WTC11 (cell line): ENCODE measurements at regions not wholly inside any gene's neighbourhood (a gene's known extent, or its start where the extent isn't known, plus 50 kb on each side); places are given as distances from the start of the nearest gene placed in this dataset.

Experiments used
- ATAC-seq: fragments of 200-7000 bp; cut with Tn5 transposase; 2 replicates; pipeline ENCODE4 v1.10.0; 2021; ENCODE audit warnings: mild to moderate bottlenecking, moderate library complexity
- CTCF ChIA-PET: fragments of 300-600 bp; sonication (Branson Sonifier 250); formaldehyde crosslinking; loops from one replicate; lab custom pipeline; 2021; ENCODE audit warnings: antibody characterized with exemption; lab: Charles Lee
- POLR2A ChIA-PET: fragments of 350-600 bp; sonication (Branson Sonifier 250); formaldehyde crosslinking; loops from one replicate; lab custom pipeline; 2021; ENCODE audit warnings: antibody characterized with exemption; lab: Charles Lee
- DNase-seq: peaks from one replicate; pipeline ENCODE4 v3.0.0; 2021; ENCODE audit warnings: low spot score
- H3K27ac Mint-ChIP-seq: 2 replicates; pipeline ENCODE4 v1.8.0; 2021; ENCODE audit warnings: mixed read lengths
- H3K27me3 Mint-ChIP-seq: 2 replicates; pipeline ENCODE4 v1.8.0; 2021; ENCODE audit warnings: low read depth, mild to moderate bottlenecking, moderate library complexity, mixed read lengths
- H3K36me3 Mint-ChIP-seq: 2 replicates; pipeline ENCODE4 v1.8.0; 2021; ENCODE audit warnings: mixed read lengths
- H3K4me1 Mint-ChIP-seq: 2 replicates; pipeline ENCODE4 v1.8.0; 2022; ENCODE audit warnings: mixed read lengths
- H3K4me3 Mint-ChIP-seq: 2 replicates; pipeline ENCODE4 v1.8.0; 2021; ENCODE audit warnings: mild to moderate bottlenecking, moderate library complexity, mixed read lengths
- H3K9me3 Mint-ChIP-seq: 2 replicates; pipeline ENCODE4 v1.8.0; 2021; ENCODE audit warnings: mixed read lengths
- E2F4 ChIP-seq: sonication (generic); formaldehyde crosslinking; IDR thresholded peaks from 2 replicates; pipeline ENCODE4 v1.8.1; 2022; ENCODE audit warnings: low read depth, mild to moderate bottlenecking, moderate library complexity, missing genetic modification reagents, borderline replicate concordance
- FOXP1 ChIP-seq: sonication (generic); formaldehyde crosslinking; IDR thresholded peaks from 2 replicates; pipeline ENCODE4 v1.8.0; 2022; ENCODE audit warnings: missing genetic modification reagents, mild to moderate bottlenecking, moderate library complexity, borderline replicate concordance
- FOXP4 ChIP-seq: sonication (generic); formaldehyde crosslinking; IDR thresholded peaks from 2 replicates; pipeline ENCODE4 v1.8.0; 2022; ENCODE audit warnings: mild to moderate bottlenecking, missing genetic modification reagents
- NR1H2 ChIP-seq: sonication (generic); formaldehyde crosslinking; IDR thresholded peaks from 2 replicates; pipeline ENCODE4 v1.9.0; 2021; ENCODE audit warnings: mild to moderate bottlenecking, moderate library complexity, missing genetic modification reagents
- SOX15 ChIP-seq: fragments of 250-450 bp; sonication (Bioruptor Pico); IDR thresholded peaks from 2 replicates; pipeline ENCODE4 v1.9.0; 2021; ENCODE audit warnings: mild to moderate bottlenecking
- TEAD1 ChIP-seq: sonication (generic); formaldehyde crosslinking; IDR thresholded peaks from 2 replicates; pipeline ENCODE4 v1.8.0; 2022; ENCODE audit warnings: mild to moderate bottlenecking, missing genetic modification reagents
- ZNF138 ChIP-seq: sonication (generic); formaldehyde crosslinking; conservative IDR thresholded peaks from 2 replicates; pipeline ENCODE4 v1.8.1; 2022; ENCODE audit warnings: mild to moderate bottlenecking, moderate library complexity, missing genetic modification reagents
- ZNF232 ChIP-seq: sonication (generic); formaldehyde crosslinking; IDR thresholded peaks from 2 replicates; pipeline ENCODE4 v1.8.0; 2022; ENCODE audit warnings: mild to moderate bottlenecking, missing genetic modification reagents
- ZNF396 ChIP-seq: fragments of 250-450 bp; sonication (Bioruptor Pico); IDR thresholded peaks from 2 replicates; pipeline ENCODE4 v1.8.0; 2021; ENCODE audit warnings: mild to moderate bottlenecking, moderate library complexity, borderline replicate concordance
- ZNF423 ChIP-seq: fragments of 250-450 bp; sonication (Bioruptor Pico); IDR thresholded peaks from 2 replicates; pipeline ENCODE4 v2.1.2; 2022; ENCODE audit warnings: mild to moderate bottlenecking, moderate library complexity
- ZNF671 ChIP-seq: fragments of 250-450 bp; sonication (Bioruptor Pico); IDR thresholded peaks from 2 replicates; pipeline ENCODE4 v1.8.0; 2021; ENCODE audit warnings: mild to moderate bottlenecking
- TF ChIP-seq, protein P1 (sequence below): fragments of 250-450 bp; sonication (Bioruptor Pico); IDR thresholded peaks from 2 replicates; pipeline ENCODE4 v1.9.0; 2021; ENCODE audit warnings: mild to moderate bottlenecking, borderline replicate concordance
- TF ChIP-seq, protein P2 (sequence below): sonication (generic); formaldehyde crosslinking; IDR thresholded peaks from 2 replicates; pipeline ENCODE4 v1.8.1; 2023; ENCODE audit warnings: mild to moderate bottlenecking, missing genetic modification reagents, moderate library complexity
- TF ChIP-seq, protein P3 (sequence below): sonication (generic); formaldehyde crosslinking; IDR thresholded peaks from 2 replicates; pipeline ENCODE4 v1.8.1; 2023; ENCODE audit warnings: mild to moderate bottlenecking, moderate library complexity, missing genetic modification reagents
- TF ChIP-seq, protein P4 (sequence below): fragments of 200-600 bp; IDR thresholded peaks from 2 replicates; pipeline ENCODE4 v1.8.0; 2022; ENCODE audit warnings: antibody characterized with exemption

GRCh38 chr20:40930561-40930960, 98.1 kb upstream of the TOP1 start:
- Mint-ChIP-seq H3K9me3 (peaks cover 9% of the 10 kb centered on the region), H3K4me1 (no peaks in the 10 kb centered on the region), H3K4me3 (no peak overlapping the region), H3K27ac (no peak overlapping the region), H3K36me3 (no peaks in the 10 kb centered on the region), H3K27me3 (peaks cover 3% of the 10 kb centered on the region; the same call in 1 of the 2 replicates)
- POLR2A ChIA-PET: no interaction called here
- TF ChIP-seq SOX15 (CRISPR knock-in tag) (no peak), FOXP4 (CRISPR knock-in tag) (no peak), ZNF671 (CRISPR knock-in tag) (no peak), NR1H2 (CRISPR knock-in tag) (no peak), E2F4 (CRISPR knock-in tag) (no peak), FOXP1 (no peak), ZNF396 (no peak), ZNF138 (CRISPR knock-in tag) (no peak), ZNF232 (no peak), TEAD1 (no peak), ZNF423 (CRISPR knock-in tag) (no peak)
- TF ChIP-seq, protein P1, sequence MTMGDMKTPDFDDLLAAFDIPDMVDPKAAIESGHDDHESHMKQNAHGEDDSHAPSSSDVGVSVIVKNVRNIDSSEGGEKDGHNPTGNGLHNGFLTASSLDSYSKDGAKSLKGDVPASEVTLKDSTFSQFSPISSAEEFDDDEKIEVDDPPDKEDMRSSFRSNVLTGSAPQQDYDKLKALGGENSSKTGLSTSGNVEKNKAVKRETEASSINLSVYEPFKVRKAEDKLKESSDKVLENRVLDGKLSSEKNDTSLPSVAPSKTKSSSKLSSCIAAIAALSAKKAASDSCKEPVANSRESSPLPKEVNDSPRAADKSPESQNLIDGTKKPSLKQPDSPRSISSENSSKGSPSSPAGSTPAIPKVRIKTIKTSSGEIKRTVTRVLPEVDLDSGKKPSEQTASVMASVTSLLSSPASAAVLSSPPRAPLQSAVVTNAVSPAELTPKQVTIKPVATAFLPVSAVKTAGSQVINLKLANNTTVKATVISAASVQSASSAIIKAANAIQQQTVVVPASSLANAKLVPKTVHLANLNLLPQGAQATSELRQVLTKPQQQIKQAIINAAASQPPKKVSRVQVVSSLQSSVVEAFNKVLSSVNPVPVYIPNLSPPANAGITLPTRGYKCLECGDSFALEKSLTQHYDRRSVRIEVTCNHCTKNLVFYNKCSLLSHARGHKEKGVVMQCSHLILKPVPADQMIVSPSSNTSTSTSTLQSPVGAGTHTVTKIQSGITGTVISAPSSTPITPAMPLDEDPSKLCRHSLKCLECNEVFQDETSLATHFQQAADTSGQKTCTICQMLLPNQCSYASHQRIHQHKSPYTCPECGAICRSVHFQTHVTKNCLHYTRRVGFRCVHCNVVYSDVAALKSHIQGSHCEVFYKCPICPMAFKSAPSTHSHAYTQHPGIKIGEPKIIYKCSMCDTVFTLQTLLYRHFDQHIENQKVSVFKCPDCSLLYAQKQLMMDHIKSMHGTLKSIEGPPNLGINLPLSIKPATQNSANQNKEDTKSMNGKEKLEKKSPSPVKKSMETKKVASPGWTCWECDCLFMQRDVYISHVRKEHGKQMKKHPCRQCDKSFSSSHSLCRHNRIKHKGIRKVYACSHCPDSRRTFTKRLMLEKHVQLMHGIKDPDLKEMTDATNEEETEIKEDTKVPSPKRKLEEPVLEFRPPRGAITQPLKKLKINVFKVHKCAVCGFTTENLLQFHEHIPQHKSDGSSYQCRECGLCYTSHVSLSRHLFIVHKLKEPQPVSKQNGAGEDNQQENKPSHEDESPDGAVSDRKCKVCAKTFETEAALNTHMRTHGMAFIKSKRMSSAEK (CRISPR knock-in tag): no peak
- TF ChIP-seq, protein P2, sequence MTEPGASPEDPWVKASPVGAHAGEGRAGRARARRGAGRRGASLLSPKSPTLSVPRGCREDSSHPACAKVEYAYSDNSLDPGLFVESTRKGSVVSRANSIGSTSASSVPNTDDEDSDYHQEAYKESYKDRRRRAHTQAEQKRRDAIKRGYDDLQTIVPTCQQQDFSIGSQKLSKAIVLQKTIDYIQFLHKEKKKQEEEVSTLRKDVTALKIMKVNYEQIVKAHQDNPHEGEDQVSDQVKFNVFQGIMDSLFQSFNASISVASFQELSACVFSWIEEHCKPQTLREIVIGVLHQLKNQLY: no peak
- TF ChIP-seq, protein P3, sequence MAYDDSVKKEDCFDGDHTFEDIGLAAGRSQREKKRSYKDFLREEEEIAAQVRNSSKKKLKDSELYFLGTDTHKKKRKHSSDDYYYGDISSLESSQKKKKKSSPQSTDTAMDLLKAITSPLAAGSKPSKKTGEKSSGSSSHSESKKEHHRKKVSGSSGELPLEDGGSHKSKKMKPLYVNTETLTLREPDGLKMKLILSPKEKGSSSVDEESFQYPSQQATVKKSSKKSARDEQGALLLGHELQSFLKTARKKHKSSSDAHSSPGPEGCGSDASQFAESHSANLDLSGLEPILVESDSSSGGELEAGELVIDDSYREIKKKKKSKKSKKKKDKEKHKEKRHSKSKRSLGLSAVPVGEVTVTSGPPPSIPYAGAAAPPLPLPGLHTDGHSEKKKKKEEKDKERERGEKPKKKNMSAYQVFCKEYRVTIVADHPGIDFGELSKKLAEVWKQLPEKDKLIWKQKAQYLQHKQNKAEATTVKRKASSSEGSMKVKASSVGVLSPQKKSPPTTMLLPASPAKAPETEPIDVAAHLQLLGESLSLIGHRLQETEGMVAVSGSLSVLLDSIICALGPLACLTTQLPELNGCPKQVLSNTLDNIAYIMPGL: no peak
- TF ChIP-seq, protein P4, sequence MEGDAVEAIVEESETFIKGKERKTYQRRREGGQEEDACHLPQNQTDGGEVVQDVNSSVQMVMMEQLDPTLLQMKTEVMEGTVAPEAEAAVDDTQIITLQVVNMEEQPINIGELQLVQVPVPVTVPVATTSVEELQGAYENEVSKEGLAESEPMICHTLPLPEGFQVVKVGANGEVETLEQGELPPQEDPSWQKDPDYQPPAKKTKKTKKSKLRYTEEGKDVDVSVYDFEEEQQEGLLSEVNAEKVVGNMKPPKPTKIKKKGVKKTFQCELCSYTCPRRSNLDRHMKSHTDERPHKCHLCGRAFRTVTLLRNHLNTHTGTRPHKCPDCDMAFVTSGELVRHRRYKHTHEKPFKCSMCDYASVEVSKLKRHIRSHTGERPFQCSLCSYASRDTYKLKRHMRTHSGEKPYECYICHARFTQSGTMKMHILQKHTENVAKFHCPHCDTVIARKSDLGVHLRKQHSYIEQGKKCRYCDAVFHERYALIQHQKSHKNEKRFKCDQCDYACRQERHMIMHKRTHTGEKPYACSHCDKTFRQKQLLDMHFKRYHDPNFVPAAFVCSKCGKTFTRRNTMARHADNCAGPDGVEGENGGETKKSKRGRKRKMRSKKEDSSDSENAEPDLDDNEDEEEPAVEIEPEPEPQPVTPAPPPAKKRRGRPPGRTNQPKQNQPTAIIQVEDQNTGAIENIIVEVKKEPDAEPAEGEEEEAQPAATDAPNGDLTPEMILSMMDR: no peak
- CTCF ChIA-PET: interaction anchor here (1.1 kb wide), 1 partner anchor 189 kb away, joined by 5 read pairs; no protein-coding TSS in a partner anchor
- ATAC-seq: no peak
- DNase-seq: no peak
